BJ (cell line): ENCODE measurements at regions not wholly inside any gene's neighbourhood (a gene's known extent, or its start where the extent isn't known, plus 50 kb on each side); places are given as distances from the start of the nearest gene placed in this dataset.

Source experiments
- CTCF ChIA-PET: fragments of 350-600 bp; formaldehyde crosslinking; extraction: SDS; loops from one replicate; lab custom pipeline; 2021; ENCODE audit warnings: antibody characterized with exemption, inconsistent platforms; lab: Yijun Ruan, JAX
- POLR2A ChIA-PET: fragments of 300-600 bp; sonication (Branson Sonifier 250); formaldehyde crosslinking; extraction: SDS; loops from one replicate; lab custom pipeline; 2021; ENCODE audit warnings: antibody characterized with exemption; lab: Charles Lee
- DNase-seq: peaks from one replicate; pipeline ENCODE4 v3.0.0-alpha.2; 2011; ENCODE audit warnings: low read depth
- H3K27me3 ChIP-seq: 2 replicates; pipeline ENCODE4 v1.6.0; 2011; ENCODE audit warnings: low read length; ENCODE audit not compliant: control insufficient read depth, insufficient read depth
- H3K36me3 ChIP-seq: 2 replicates; pipeline ENCODE4 v1.5.1; 2011; ENCODE audit warnings: low read length; ENCODE audit not compliant: control insufficient read depth, insufficient read depth
- H3K4me3 ChIP-seq: 2 replicates; pipeline ENCODE4 v1.5.1; 2011; ENCODE audit warnings: low read depth, mild to moderate bottlenecking, control low read depth, low read length
- CTCF ChIP-seq: IDR thresholded peaks from 2 replicates; pipeline ENCODE4 v1.5.1; 2011; ENCODE audit warnings: low read depth, mild to moderate bottlenecking, control low read depth, inconsistent platforms, low read length, moderate library complexity; ENCODE audit not compliant: insufficient read depth

- H3K27me3 ChIP-seq, result no peaks in the 10 kb centered on the region
- POLR2A ChIA-PET, result no interaction called here
- H3K4me3 ChIP-seq, result no peak overlapping the region
- CTCF ChIA-PET, result no interaction called here
- DNase-seq, result no peak
- TF ChIP-seq CTCF, result no peak
- no peaks in the 10 kb centered on the region for H3K36me3 ChIP-seq
Measured at GRCh38 chr6:163645560-163645959, 231.0 kb downstream of the QKI start.

- Histone ChIP-seq H3K36me3 (no peaks in the 10 kb centered on the region), H3K4me3 (no peak overlapping the region), H3K27me3 (no peaks in the 10 kb centered on the region)
- no peak for TF ChIP-seq CTCF
- no peak for DNase-seq
- POLR2A ChIA-PET, result no interaction called here
- CTCF ChIA-PET, result interaction anchor here (0.7 kb wide), 1 partner anchor 411 kb away, joined by 3 read pairs; no protein-coding TSS in a partner anchor
Measured at GRCh38 chr6:163643866-163644265, 229.3 kb downstream of the QKI start.

- no peak overlapping the region for H3K4me3 ChIP-seq
- CTCF ChIA-PET, result no interaction called here
- POLR2A ChIA-PET, result no interaction called here
- TF ChIP-seq CTCF, result no peak
- no peak for DNase-seq
- H3K27me3 ChIP-seq, result no peaks in the 10 kb centered on the region
- no peaks in the 10 kb centered on the region for H3K36me3 ChIP-seq
Measured at GRCh38 chr6:163641706-163642105, 227.2 kb downstream of the QKI start.

GRCh38 chr6:163640641-163641040, 226.1 kb downstream of the QKI start:
- H3K27me3 ChIP-seq, result no peaks in the 10 kb centered on the region
- CTCF ChIA-PET, result no interaction called here
- POLR2A ChIA-PET, result no interaction called here
- H3K4me3 ChIP-seq, result no peak overlapping the region
- no peaks in the 10 kb centered on the region for H3K36me3 ChIP-seq
- DNase-seq, result no peak
- TF ChIP-seq CTCF, result no peak

GRCh38 chr6:163637524-163637923, 223.0 kb downstream of the QKI start:
- CTCF ChIA-PET, result no interaction called here

More at GRCh38 chr6:163637524-163637923, 223.0 kb downstream of the QKI start:
- Histone ChIP-seq H3K27me3 (no peaks in the 10 kb centered on the region), H3K4me3 (no peak overlapping the region), H3K36me3 (no peaks in the 10 kb centered on the region)
- no peak for TF ChIP-seq CTCF
- POLR2A ChIA-PET, result no interaction called here
- no peak for DNase-seq
